ENCODE measurements at regions not wholly inside any gene's neighbourhood (a gene's known extent, or its start where the extent isn't known, plus 50 kb on each side); places are given as distances from the start of the nearest gene placed in this dataset.

GRCh38 chr2:2671826-2672225 is 340.8 kb upstream of the MYT1L start:
- no peak overlapping the region for H3K4me3 ChIP-seq
- H3K36me3 ChIP-seq = no peaks in the 10 kb centered on the region
- no peak for TF ChIP-seq POLR2AphosphoS5 (IDR thresholded peaks at IDR 0.05)
- no peak for TF ChIP-seq POLR2A (IDR thresholded peaks at IDR 0.05)
- no peak for TF ChIP-seq CTCF (IDR thresholded peaks at IDR 0.05 in 8 of 11, conservative IDR thresholded peaks at IDR 0.05 in 3 of 11)
- 82 to 87% (median 85%) methylated on average over 6 of the region's 6 CpGs for WGBS, 5 donors
- H3K27me3 ChIP-seq (replicated peaks in 1 of 7) = no peaks in the 10 kb centered on the region
- no peak for DNase-seq
- intact Hi-C loops (cut with DNase I; ENCODE audit: low total_unique reads) = no loop called here
- H3K4me1 ChIP-seq = no peaks in the 10 kb centered on the region
- no peaks in the 10 kb centered on the region for H3K9me3 ChIP-seq
- H3K27ac ChIP-seq = no peak overlapping the region

- DNase-seq = no peak
- TF ChIP-seq POLR2AphosphoS5 (IDR thresholded peaks at IDR 0.05) (no peak), CTCF (IDR thresholded peaks at IDR 0.05 in 8 of 11, conservative IDR thresholded peaks at IDR 0.05 in 3 of 11) (no peak), POLR2A (IDR thresholded peaks at IDR 0.05) (no peak)
These were observed 338.2 kb upstream of the MYT1L start for GRCh38 chr2:2669316-2669715.

GRCh38 chr2:2668681-2669265 is 337.7 kb upstream of the MYT1L start:
- WGBS, 5 donors = 89 to 93% (median 92%) methylated on average over 14 to 21 of the region's 21 CpGs
- H3K4me1 ChIP-seq = no peaks in the 10 kb centered on the region
- no peak overlapping the region for H3K4me3 ChIP-seq
- no peak overlapping the region for H3K27ac ChIP-seq
- peaks cover 0 to 1% (median 0%) of the 10 kb centered on the region in 7 donors for H3K27me3 ChIP-seq (replicated peaks in 1 of 7)
- intact Hi-C loops (cut with DNase I; ENCODE audit: low total_unique reads) = no loop called here
- H3K36me3 ChIP-seq = no peaks in the 10 kb centered on the region
- DNase-seq = no peak
- H3K9me3 ChIP-seq = no peaks in the 10 kb centered on the region
- TF ChIP-seq CTCF (IDR thresholded peaks at IDR 0.05 in 8 of 11, conservative IDR thresholded peaks at IDR 0.05 in 3 of 11) = no peak
- no peak for TF ChIP-seq POLR2A (IDR thresholded peaks at IDR 0.05)
- TF ChIP-seq POLR2AphosphoS5 (IDR thresholded peaks at IDR 0.05) = no peak

More at GRCh38 chr2:2669316-2669715, 338.2 kb upstream of the MYT1L start:
- intact Hi-C loops (cut with DNase I; ENCODE audit: low total_unique reads) = no loop called here
- WGBS, 5 donors = 85 to 95% (median 91%) methylated on average over 9 to 16 of the region's 16 CpGs
- Histone ChIP-seq H3K9me3 (no peaks in the 10 kb centered on the region), H3K4me1 (no peaks in the 10 kb centered on the region), H3K36me3 (no peaks in the 10 kb centered on the region), H3K27ac (no peak overlapping the region), H3K27me3 (replicated peaks in 1 of 7) (no peaks in the 10 kb centered on the region), H3K4me3 (no peak overlapping the region)

- TF ChIP-seq CTCF (IDR thresholded peaks at IDR 0.05 in 8 of 11, conservative IDR thresholded peaks at IDR 0.05 in 3 of 11) = no peak
- TF ChIP-seq POLR2AphosphoS5 (IDR thresholded peaks at IDR 0.05) = no peak
- no peak for TF ChIP-seq POLR2A (IDR thresholded peaks at IDR 0.05)
- Histone ChIP-seq H3K9me3 (no peaks in the 10 kb centered on the region), H3K36me3 (no peaks in the 10 kb centered on the region), H3K27ac (no peak overlapping the region), H3K27me3 (replicated peaks in 1 of 7) (peaks cover 0 to 6% (median 0%) of the 10 kb centered on the region in 7 donors), H3K4me1 (no peaks in the 10 kb centered on the region), H3K4me3 (no peak overlapping the region)
- intact Hi-C loops (cut with DNase I; ENCODE audit: low total_unique reads) = no loop called here
- no peak for DNase-seq
- 89 to 94% (median 91%) methylated on average over 4 of the region's 4 CpGs for WGBS, 5 donors
These were observed 336.6 kb upstream of the MYT1L start for GRCh38 chr2:2667690-2668089.

Data from spleen (tissue), 11 donors.